Gastroesophageal sphincter (tissue), 4 donors: ENCODE measurements at regions not wholly inside any gene's neighbourhood (a gene's known extent, or its start where the extent isn't known, plus 50 kb on each side); places are given as distances from the start of the nearest gene placed in this dataset.

Source experiments
- ATAC-seq: fragments of 150-250 bp; one replicate; pipeline ENCODE4 v1.9.1; 2016; ENCODE audit warnings: mild to moderate bottlenecking, moderate library complexity
- H3K27ac ChIP-seq, 4 donors: fragments of 200-600 bp; sonication (generic) in 3 of 4; 1 replicate in 3 of 4; 2 replicates in 1 of 4; pipeline ENCODE4 v1.5.1; 2016 to 2019
- H3K27me3 ChIP-seq: fragments of 200-600 bp; sonication (generic); one replicate; pipeline ENCODE4 v1.5.1; 2019
- H3K36me3 ChIP-seq, 2 donors: fragments of 200-600 bp; sonication (generic); one replicate each; pipeline ENCODE4 v1.5.1; 2019; ENCODE audit warnings: control low read depth in 1 of 2
- H3K4me1 ChIP-seq, 3 donors: fragments of 200-600 bp; sonication (generic); 1 replicate in 2 of 3; 2 replicates in 1 of 3; pipeline ENCODE4 v1.5.1; 2016 to 2019; ENCODE audit warnings: control low read depth in 2 of 3
- H3K4me3 ChIP-seq, 2 donors: fragments of 200-600 bp; sonication (generic); one replicate each; pipeline ENCODE4 v1.5.1; 2019; ENCODE audit warnings: mild to moderate bottlenecking in 1 of 2, moderate library complexity in 1 of 2
- H3K9me3 ChIP-seq, 3 donors: fragments of 200-600 bp; sonication (generic); one replicate each; pipeline ENCODE4 v1.5.1; 2017 to 2019; ENCODE audit warnings: control low read depth in 2 of 3
- CTCF ChIP-seq, 4 experiments: fragments of 200-600 bp in 2 of 4; fragments of 450-650 bp in 2 of 4; sonication (generic) in 1 of 4; IDR thresholded peaks; one replicate each; pipeline ENCODE4 v1.5.1; 2017 to 2019; ENCODE audit warnings: antibody characterized with exemption in 4 of 4, mild to moderate bottlenecking in 2 of 4, moderate library complexity in 2 of 4
- EP300 ChIP-seq: sonication (generic); formaldehyde crosslinking; IDR thresholded peaks from one replicate; pipeline ENCODE4 v1.6.1; 2017; ENCODE audit warnings: antibody characterized with exemption, mild to moderate bottlenecking
- POLR2A ChIP-seq, 2 donors: fragments of 450-650 bp; IDR thresholded peaks; one replicate each; pipeline ENCODE4 v1.6.1; 2017; ENCODE audit warnings: antibody characterized with exemption in 2 of 2, mild to moderate bottlenecking in 2 of 2, moderate library complexity in 1 of 2
- POLR2AphosphoS5 ChIP-seq: sonication (generic); formaldehyde crosslinking; IDR thresholded peaks from one replicate; pipeline ENCODE4 v1.6.1; 2017; ENCODE audit warnings: antibody characterized with exemption
- WGBS, 2 donors: methylation state at CpG; one replicate each; pipeline ENCODE4 v1.1.5; 2018; ENCODE audit warnings: low coverage in 1 of 2; 5-methylcytosine and 5-hydroxymethylcytosine counted together

GRCh38 chr18:41721103-41721790 is 233.8 kb upstream of the PIK3C3 start:
- ATAC-seq = no peak
- TF ChIP-seq POLR2AphosphoS5 = no peak
- no peak for TF ChIP-seq EP300
- no peak for TF ChIP-seq POLR2A (IDR thresholded peaks at IDR 0.05)
- no peak for TF ChIP-seq CTCF (IDR thresholded peaks at IDR 0.05)
- peaks cover 6% of the 10 kb centered on the region for H3K27me3 ChIP-seq
- WGBS, 2 donors = 46 to 47% methylated on average over 3 of the region's 5 CpGs
- H3K4me1 ChIP-seq = no peaks in the 10 kb centered on the region
- no peak overlapping the region for H3K27ac ChIP-seq
- H3K36me3 ChIP-seq = no peaks in the 10 kb centered on the region
- no peak overlapping the region for H3K4me3 ChIP-seq
- no peaks in the 10 kb centered on the region for H3K9me3 ChIP-seq

GRCh38 chr18:41720226-41720625 is 234.8 kb upstream of the PIK3C3 start:
- H3K4me1 ChIP-seq = no peaks in the 10 kb centered on the region
- no peak for ATAC-seq
- TF ChIP-seq POLR2AphosphoS5 = no peak
- H3K27me3 ChIP-seq = peaks cover 6% of the 10 kb centered on the region
- 69 to 70% methylated on average over 2 of the region's 2 CpGs for WGBS, 2 donors
- H3K36me3 ChIP-seq = no peaks in the 10 kb centered on the region
- H3K27ac ChIP-seq = no peak overlapping the region
- H3K4me3 ChIP-seq = no peak overlapping the region
- no peaks in the 10 kb centered on the region for H3K9me3 ChIP-seq

GRCh38 chr18:41719808-41720207 is 235.2 kb upstream of the PIK3C3 start:
- H3K36me3 ChIP-seq = no peaks in the 10 kb centered on the region
- no peaks in the 10 kb centered on the region for H3K4me1 ChIP-seq
- H3K27ac ChIP-seq = no peak overlapping the region
- WGBS, 2 donors = 55 to 57% methylated on average over 3 of the region's 3 CpGs
- peaks cover 6% of the 10 kb centered on the region for H3K27me3 ChIP-seq
- no peaks in the 10 kb centered on the region for H3K9me3 ChIP-seq
- no peak for TF ChIP-seq POLR2A (IDR thresholded peaks at IDR 0.05)
- no peak for TF ChIP-seq CTCF (IDR thresholded peaks at IDR 0.05)
- TF ChIP-seq POLR2AphosphoS5 = no peak
- TF ChIP-seq EP300 = no peak
- no peak for ATAC-seq
- H3K4me3 ChIP-seq = no peak overlapping the region

GRCh38 chr18:41714872-41715271 is 240.2 kb upstream of the PIK3C3 start:
- H3K4me1 ChIP-seq = no peaks in the 10 kb centered on the region
- TF ChIP-seq EP300 (no peak), POLR2A (IDR thresholded peaks at IDR 0.05) (no peak), CTCF (IDR thresholded peaks at IDR 0.05) (no peak), POLR2AphosphoS5 (no peak)
- H3K27ac ChIP-seq = no peak overlapping the region
- no peak overlapping the region for H3K4me3 ChIP-seq
- peaks cover 6% of the 10 kb centered on the region for H3K27me3 ChIP-seq
- no peak for ATAC-seq
- no peaks in the 10 kb centered on the region for H3K9me3 ChIP-seq
- no peaks in the 10 kb centered on the region for H3K36me3 ChIP-seq

- WGBS, 2 donors = 72 to 76% methylated on average over 3 of the region's 3 CpGs
- Histone ChIP-seq H3K36me3 (no peaks in the 10 kb centered on the region), H3K27me3 (peaks cover 6% of the 10 kb centered on the region), H3K4me3 (no peak overlapping the region), H3K27ac (no peak overlapping the region), H3K4me1 (no peaks in the 10 kb centered on the region), H3K9me3 (no peaks in the 10 kb centered on the region)
- no peak for ATAC-seq
- TF ChIP-seq CTCF (IDR thresholded peaks at IDR 0.05) (no peak), EP300 (no peak), POLR2A (IDR thresholded peaks at IDR 0.05) (no peak), POLR2AphosphoS5 (no peak)
These were observed 240.8 kb upstream of the PIK3C3 start for GRCh38 chr18:41713969-41714825.
